ENCODE measurements at regions not wholly inside any gene's neighbourhood (a gene's known extent, or its start where the extent isn't known, plus 50 kb on each side); places are given as distances from the start of the nearest gene placed in this dataset.

DNA sequence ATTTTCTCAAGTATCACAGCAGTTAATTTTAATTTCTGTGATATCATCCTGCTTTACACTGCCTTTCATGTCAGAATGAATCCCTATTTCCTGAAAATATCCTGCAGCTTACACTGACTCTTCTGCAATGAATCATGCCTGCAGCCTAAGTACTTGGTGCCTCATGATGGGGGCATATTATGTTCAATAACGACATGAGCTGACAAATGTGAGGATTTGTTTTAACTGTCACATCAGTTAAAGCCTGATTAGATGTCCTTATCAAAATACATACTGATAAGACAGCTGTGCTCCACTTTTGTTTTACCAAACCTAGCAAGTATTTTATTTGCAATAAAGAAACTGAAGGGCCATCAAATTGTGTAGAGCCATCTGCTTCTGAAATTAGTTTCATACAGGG, 359.9 kb upstream of the AGA start:
- no peak overlapping the region for H3K4me2 ChIP-seq (ENCODE audit: low read depth, low read length)
- dilution Hi-C loops (cut with HindIII; ENCODE audit: low sequenced_read_pairs, unreplicated experiment), result no loop called here
- POLR2A ChIA-PET (ENCODE audit: unreplicated experiment), result no interaction called here

More for the DNA sequence above, 359.9 kb upstream of the AGA start:
- H4K20me1 ChIP-seq (ENCODE audit: insufficient read depth, low read length), result no peaks in the 10 kb centered on the region
- WGBS, 2 experiments (ENCODE audit: extremely low coverage in 2 of 2, insufficient read length in 1 of 2), result no CpG with 5 or more reads among the region's 1 CpG
- ATAC-seq (ENCODE audit: low read depth), result no peak
- H3K79me1 ChIP-seq (ENCODE audit: low read depth in 1 of 2, low read length in 2 of 2), result no peaks in the 10 kb centered on the region
- H2AK9ac ChIP-seq (replicated peaks; ENCODE audit: low read depth, low read length, poor library complexity), result no peak overlapping the region
- no peaks in the 10 kb centered on the region for H3K4me1 ChIP-seq (ENCODE audit: control insufficient read depth, insufficient read depth, low read length)
- in situ Hi-C loops (cut with MboI; ENCODE audit: low sequenced_read_pairs), result no loop called here
- H3K23ac ChIP-seq (ENCODE audit: low read depth, low read length), result no peak overlapping the region
- no peak for DNase-seq
- no peak overlapping the region for H2AFZ ChIP-seq (replicated peaks; ENCODE audit: low read length, poor library complexity)
- no peaks in the 10 kb centered on the region for H3K36me3 ChIP-seq (ENCODE audit: control insufficient read depth, insufficient read depth, low read length)
- no peak overlapping the region for H3K4ac ChIP-seq (ENCODE audit: low read depth, low read length)
- no peaks in the 10 kb centered on the region for H3K9me1 ChIP-seq (ENCODE audit: insufficient read depth, low read length)
- no peak overlapping the region for H2BK120ac ChIP-seq (ENCODE audit: low read depth, low read length)
- no peak overlapping the region for H4K91ac ChIP-seq (ENCODE audit: insufficient read depth, low read depth, low read length)
- BruUV-seq (replicated peaks), result no TSS peak
- no peak overlapping the region for H2BK20ac ChIP-seq (ENCODE audit: low read depth, low read length)
- H4K8ac ChIP-seq (ENCODE audit: low read depth in 2 of 2, low read length in 2 of 2), result no peak overlapping the region
- no peak overlapping the region for H3K18ac ChIP-seq (ENCODE audit: low read depth, low read length)
- H2AK5ac ChIP-seq (ENCODE audit: low read depth, low read length), result no peak overlapping the region
- no peak overlapping the region for H4K5ac ChIP-seq (ENCODE audit: low read depth, low read length)
- H3K4me3 ChIP-seq (ENCODE audit: insufficient read depth, low read depth, low read length), result no peak overlapping the region
- no peaks in the 10 kb centered on the region for H3K9me3 ChIP-seq (ENCODE audit: control insufficient read depth, insufficient read depth, low read length)
- H2BK5ac ChIP-seq (ENCODE audit: low read depth, low read length, poor library complexity, severe bottlenecking), result no peak overlapping the region
- H3K9ac ChIP-seq (ENCODE audit: low read depth, low read length), result no peak overlapping the region
- H3K27ac ChIP-seq (ENCODE audit: insufficient read depth, low read length), result no peak overlapping the region
- CTCF ChIA-PET, result no interaction called here
- H3K56ac ChIP-seq (ENCODE audit: extremely low read depth, insufficient read depth, low read length), result no peak overlapping the region
- TF ChIP-seq RAD21 (IDR thresholded peaks at IDR 0.05; ENCODE audit: low read length), result no peak
- TF ChIP-seq MXI1 (IDR thresholded peaks at IDR 0.05; ENCODE audit: borderline replicate concordance, low read depth, low read length), result no peak
- no peak for TF ChIP-seq POLR2A (IDR thresholded peaks at IDR 0.05; ENCODE audit: low read depth, low read length)
- TF ChIP-seq, protein P1, sequence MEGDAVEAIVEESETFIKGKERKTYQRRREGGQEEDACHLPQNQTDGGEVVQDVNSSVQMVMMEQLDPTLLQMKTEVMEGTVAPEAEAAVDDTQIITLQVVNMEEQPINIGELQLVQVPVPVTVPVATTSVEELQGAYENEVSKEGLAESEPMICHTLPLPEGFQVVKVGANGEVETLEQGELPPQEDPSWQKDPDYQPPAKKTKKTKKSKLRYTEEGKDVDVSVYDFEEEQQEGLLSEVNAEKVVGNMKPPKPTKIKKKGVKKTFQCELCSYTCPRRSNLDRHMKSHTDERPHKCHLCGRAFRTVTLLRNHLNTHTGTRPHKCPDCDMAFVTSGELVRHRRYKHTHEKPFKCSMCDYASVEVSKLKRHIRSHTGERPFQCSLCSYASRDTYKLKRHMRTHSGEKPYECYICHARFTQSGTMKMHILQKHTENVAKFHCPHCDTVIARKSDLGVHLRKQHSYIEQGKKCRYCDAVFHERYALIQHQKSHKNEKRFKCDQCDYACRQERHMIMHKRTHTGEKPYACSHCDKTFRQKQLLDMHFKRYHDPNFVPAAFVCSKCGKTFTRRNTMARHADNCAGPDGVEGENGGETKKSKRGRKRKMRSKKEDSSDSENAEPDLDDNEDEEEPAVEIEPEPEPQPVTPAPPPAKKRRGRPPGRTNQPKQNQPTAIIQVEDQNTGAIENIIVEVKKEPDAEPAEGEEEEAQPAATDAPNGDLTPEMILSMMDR (conservative IDR thresholded peaks at IDR 0.05; ENCODE audit: low read depth, low read length), result no peak
- TF ChIP-seq MAFK (IDR thresholded peaks at IDR 0.05; ENCODE audit: low read depth, low read length), result no peak
- TF ChIP-seq SMC3 (IDR thresholded peaks at IDR 0.05; ENCODE audit: low read depth, low read length), result no peak
- TF ChIP-seq NFE2L2 (IDR thresholded peaks at IDR 0.05; ENCODE audit: low read depth, low read length), result no peak
- H3K27me3 ChIP-seq (ENCODE audit: control insufficient read depth, insufficient read depth, low read length), result no peaks in the 10 kb centered on the region
- intact Hi-C loops (cut with micrococcal nuclease), result no loop called here
- no peak overlapping the region for H3K14ac ChIP-seq (replicated peaks; ENCODE audit: low read depth, low read length)
- no peak overlapping the region for H2BK15ac ChIP-seq (ENCODE audit: low read depth, low read length)

Data from IMR-90 (cell line).